NT2/D1 (cell line): ENCODE measurements at regions not wholly inside any gene's neighbourhood (a gene's known extent, or its start where the extent isn't known, plus 50 kb on each side); places are given as distances from the start of the nearest gene placed in this dataset.
"Not testable (repeated sequence)": the region's sequence is repeated elsewhere in the genome, so short reads cannot be mapped to it uniquely, and the experiment has no call there.

ENCODE experiments used
- DNase-seq: peaks from one replicate; pipeline ENCODE4 v3.0.0-alpha.2; 2011; ENCODE audit warnings: low read depth, low spot score
- H3K27me3 ChIP-seq: 2 replicates; pipeline ENCODE4 v1.6.0; 2011; ENCODE audit warnings: mild to moderate bottlenecking; ENCODE audit not compliant: insufficient read length, insufficient read depth
- H3K36me3 ChIP-seq: 2 replicates; pipeline ENCODE4 v1.6.1; 2011; ENCODE audit warnings: mild to moderate bottlenecking, low read length, mixed read lengths; ENCODE audit not compliant: insufficient read depth, insufficient read length
- H3K4me1 ChIP-seq: 2 replicates; pipeline ENCODE4 v1.5.1; 2011; ENCODE audit not compliant: insufficient read depth, insufficient read length
- H3K4me3 ChIP-seq: 2 replicates; pipeline ENCODE4 v1.5.1; 2011; ENCODE audit warnings: low read depth; ENCODE audit not compliant: insufficient read length
- H3K9ac ChIP-seq: 2 replicates; pipeline ENCODE4 v1.6.0; 2011; ENCODE audit warnings: low read depth; ENCODE audit not compliant: insufficient read length
- H3K9me3 ChIP-seq: 2 replicates; pipeline ENCODE4 v1.5.1; 2011; ENCODE audit warnings: mild to moderate bottlenecking, low read length; ENCODE audit not compliant: insufficient read depth
- SUZ12 ChIP-seq: IDR thresholded peaks from 2 replicates; pipeline ENCODE4 v1.6.1; 2011; ENCODE audit not compliant: insufficient read length, insufficient read depth; ENCODE audit errors: extremely low read depth
- YY1 ChIP-seq: IDR thresholded peaks from 2 replicates; pipeline ENCODE4 v1.6.1; 2011; ENCODE audit not compliant: insufficient read length, insufficient read depth
- ZNF274 ChIP-seq: IDR thresholded peaks from 2 replicates; pipeline ENCODE4 v1.6.1; 2011; ENCODE audit warnings: mild to moderate bottlenecking, low read depth, low read length

DNA sequence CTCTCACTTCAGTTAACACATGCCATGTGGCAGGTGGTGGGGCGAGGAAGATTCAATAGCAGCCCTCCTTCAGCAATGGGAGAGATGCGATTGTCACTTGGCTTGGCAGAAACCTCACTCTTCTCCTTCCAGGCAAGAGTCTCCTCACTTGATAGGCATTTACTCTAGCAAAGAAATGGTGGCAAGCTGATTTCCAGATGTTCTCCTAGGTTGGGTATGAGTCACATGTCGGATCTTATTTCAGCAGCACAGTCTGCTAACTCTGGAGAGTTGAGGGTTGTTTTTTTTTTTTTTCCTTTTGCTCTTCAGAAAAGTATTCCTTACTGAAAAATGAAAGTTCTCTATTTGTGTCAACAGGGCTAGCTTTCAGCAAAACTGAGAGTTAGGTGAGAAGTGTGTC lies 119.5 kb upstream of the CHRDL1 start:
- Histone ChIP-seq H3K4me1 (no peaks in the 10 kb centered on the region), H3K4me3 (no peak overlapping the region), H3K27me3 (no peaks in the 10 kb centered on the region), H3K36me3 (no peaks in the 10 kb centered on the region), H3K9ac (no peak overlapping the region), H3K9me3 (no peaks in the 10 kb centered on the region)
- no peak for DNase-seq
- TF ChIP-seq SUZ12 (no peak), YY1 (no peak), ZNF274 (no peak)

DNA sequence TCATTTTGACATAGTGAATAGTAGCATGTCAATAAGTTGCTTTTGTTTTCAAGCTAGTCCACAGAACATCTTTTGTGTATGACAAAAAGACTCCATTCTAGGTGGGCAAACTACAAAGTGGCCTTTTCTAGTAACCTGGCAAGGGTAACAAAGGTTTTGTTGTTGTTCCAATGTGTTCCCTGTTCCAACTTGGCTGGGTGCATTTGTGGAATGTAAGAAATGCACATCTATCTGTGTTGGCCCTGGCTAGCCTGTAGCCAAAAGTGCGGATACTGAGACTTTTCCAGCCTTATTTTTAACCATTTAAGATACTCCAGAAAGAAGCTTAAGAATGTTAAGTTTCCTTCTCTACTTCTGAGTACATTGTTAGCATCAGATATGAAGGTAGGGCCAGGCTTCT lies 118.7 kb upstream of the CHRDL1 start:
- H3K4me3 ChIP-seq = no peak overlapping the region
- H3K4me1 ChIP-seq = no peaks in the 10 kb centered on the region
- no peak for TF ChIP-seq ZNF274
- no peak for TF ChIP-seq SUZ12
- H3K9me3 ChIP-seq = no peaks in the 10 kb centered on the region
- H3K36me3 ChIP-seq = no peaks in the 10 kb centered on the region
- H3K27me3 ChIP-seq = no peaks in the 10 kb centered on the region
- DNase-seq = no peak
- H3K9ac ChIP-seq = no peak overlapping the region

DNA sequence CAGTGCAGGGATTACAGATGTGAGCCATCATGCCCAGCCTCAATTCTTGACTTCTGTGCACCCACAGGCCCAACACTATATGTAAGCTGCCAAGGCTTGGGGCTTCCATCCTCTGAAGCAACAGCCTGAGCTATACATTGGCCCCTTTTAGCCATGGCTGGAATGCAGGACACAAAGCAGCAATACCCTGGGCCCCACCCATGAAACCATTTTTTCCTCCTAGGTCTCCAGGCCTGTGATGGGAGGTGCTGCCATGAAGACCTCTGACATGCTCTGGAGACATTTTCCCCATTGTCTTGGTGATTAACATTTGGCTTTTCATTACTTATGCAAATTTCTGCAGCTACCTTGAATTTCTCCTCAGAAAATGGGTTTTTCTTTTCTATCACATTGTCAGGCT lies 109.1 kb upstream of the CHRDL1 start:
- H3K4me1 ChIP-seq, DNase-seq, H3K36me3 ChIP-seq, H3K4me3 ChIP-seq, H3K9ac ChIP-seq, H3K27me3 ChIP-seq: not testable (repeated sequence)
- peaks cover 14% of the 10 kb centered on the region; the same call in 1 of the 2 replicates for H3K9me3 ChIP-seq

DNA sequence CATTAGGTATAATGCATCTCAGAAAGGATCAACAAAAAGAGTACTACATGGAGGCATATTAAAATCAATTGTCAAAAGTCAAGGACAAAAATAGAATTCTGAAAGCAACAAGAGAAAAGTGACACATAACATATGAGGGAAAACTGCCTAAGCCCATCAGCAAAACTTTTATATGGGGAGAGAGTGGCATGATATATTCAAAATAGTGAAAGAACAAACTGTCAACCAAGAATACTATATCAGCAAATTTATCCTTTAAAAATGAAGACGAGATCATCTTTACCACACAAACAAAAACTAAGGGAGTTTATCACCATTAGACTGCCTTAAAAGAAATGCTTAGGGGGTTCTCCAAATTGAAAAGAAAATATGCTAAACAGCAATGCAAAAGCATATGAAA lies 86.4 kb upstream of the CHRDL1 start:
- no peak for DNase-seq
- no peak for TF ChIP-seq ZNF274
- TF ChIP-seq SUZ12 = no peak
- TF ChIP-seq YY1 = no peak
- no peak overlapping the region for H3K9ac ChIP-seq
- H3K27me3 ChIP-seq = no peaks in the 10 kb centered on the region
- H3K9me3 ChIP-seq = peaks cover 19% of the 10 kb centered on the region; the same call in 1 of the 2 replicates
- no peaks in the 10 kb centered on the region for H3K36me3 ChIP-seq
- no peak overlapping the region for H3K4me3 ChIP-seq
- H3K4me1 ChIP-seq = no peaks in the 10 kb centered on the region

DNA sequence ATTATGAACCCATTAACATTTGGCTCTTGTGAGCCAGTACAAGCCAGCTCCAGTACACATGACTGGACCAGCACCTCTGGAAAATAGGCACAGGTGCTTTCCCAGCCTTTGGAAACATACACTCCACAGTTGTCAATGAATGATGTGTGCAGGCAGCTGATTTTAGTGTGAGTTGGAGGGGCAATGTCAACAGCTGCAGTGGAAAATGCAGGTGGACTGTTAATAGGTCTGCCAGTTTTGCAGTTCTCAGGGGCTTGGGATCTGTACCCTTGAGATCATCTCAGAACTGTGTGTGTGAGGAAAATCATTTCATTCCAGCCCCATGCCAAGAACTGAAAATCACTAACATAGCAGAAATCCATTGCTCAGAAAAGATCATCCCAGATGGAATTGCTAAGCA lies 81.7 kb upstream of the CHRDL1 start:
- H3K4me1 ChIP-seq = no peaks in the 10 kb centered on the region
- H3K36me3 ChIP-seq = no peaks in the 10 kb centered on the region
- no peak for DNase-seq
- H3K4me3 ChIP-seq = no peak overlapping the region
- peaks cover 14% of the 10 kb centered on the region; the same call in 1 of the 2 replicates for H3K9me3 ChIP-seq
- no peak overlapping the region for H3K9ac ChIP-seq
- H3K27me3 ChIP-seq = no peaks in the 10 kb centered on the region
- TF ChIP-seq ZNF274 (no peak), SUZ12 (no peak), YY1 (no peak)

DNA sequence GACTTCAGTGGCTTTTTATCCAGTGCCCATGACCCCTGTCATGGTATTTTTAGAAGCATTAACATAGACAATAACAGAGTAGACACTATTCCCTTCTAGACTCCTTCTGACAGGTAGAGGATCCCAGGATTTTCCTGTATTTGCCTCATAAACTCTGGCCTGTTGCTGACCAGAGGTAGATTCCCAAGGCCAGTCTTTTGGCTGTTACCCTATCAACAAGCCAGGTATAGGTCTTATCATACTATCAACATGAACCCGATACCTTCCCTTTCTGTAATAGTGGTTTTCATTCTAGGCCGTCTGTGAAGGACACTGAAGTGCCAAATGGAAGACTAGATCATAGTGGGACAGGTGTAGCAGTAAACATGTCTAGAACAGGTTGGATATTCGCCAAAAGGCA lies 76.2 kb upstream of the CHRDL1 start:
- Histone ChIP-seq H3K4me1 (no peaks in the 10 kb centered on the region), H3K9ac (no peak overlapping the region), H3K27me3 (no peaks in the 10 kb centered on the region), H3K9me3 (no peaks in the 10 kb centered on the region), H3K4me3 (no peak overlapping the region), H3K36me3 (no peaks in the 10 kb centered on the region)
- TF ChIP-seq ZNF274 = no peak
- TF ChIP-seq SUZ12 = no peak
- TF ChIP-seq YY1 = no peak
- DNase-seq = no peak

DNA sequence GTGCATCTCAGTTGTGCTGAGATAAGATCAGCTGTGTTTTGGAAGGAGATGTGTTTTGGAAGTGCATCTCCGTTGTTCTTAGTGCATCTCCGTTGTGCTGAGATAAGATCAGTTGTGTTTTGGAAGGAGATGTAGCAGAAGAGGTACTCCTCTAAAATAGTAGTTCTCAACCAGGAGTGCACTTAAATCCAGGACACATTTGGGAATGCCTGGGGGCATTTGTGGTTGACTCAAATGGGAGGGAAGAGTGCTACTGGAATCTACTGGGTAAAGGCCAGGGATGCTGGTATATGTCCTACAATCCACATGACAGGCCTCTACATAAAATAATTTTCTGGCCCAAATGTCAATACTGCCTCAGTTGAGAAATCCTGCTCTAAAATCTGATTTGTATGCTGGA lies 70.8 kb upstream of the CHRDL1 start:
- Histone ChIP-seq H3K27me3 (no peaks in the 10 kb centered on the region), H3K36me3 (no peaks in the 10 kb centered on the region), H3K4me3 (no peak overlapping the region), H3K4me1 (no peaks in the 10 kb centered on the region), H3K9me3 (no peaks in the 10 kb centered on the region), H3K9ac (no peak overlapping the region)
- DNase-seq = no peak
- TF ChIP-seq ZNF274 = no peak

DNA sequence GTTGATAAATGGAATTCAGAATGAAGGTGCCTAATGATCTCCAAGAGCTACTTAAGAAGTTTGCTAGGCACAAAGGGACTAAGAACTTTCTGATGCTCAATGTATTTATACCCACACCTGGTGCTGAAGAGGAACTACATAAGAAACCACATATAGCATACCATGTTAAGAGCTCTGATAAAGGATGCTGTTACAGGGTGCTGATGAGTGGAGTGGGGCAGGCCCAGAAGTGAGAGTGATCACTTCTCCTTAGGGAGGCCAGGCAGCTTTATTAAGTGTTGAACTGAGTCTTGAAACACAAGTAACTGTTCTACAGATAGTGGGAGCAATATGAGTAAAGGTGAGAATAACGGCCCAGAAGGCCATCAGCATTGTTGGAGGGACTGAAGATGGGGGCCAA lies 68.3 kb upstream of the CHRDL1 start:
- no peak for DNase-seq
- TF ChIP-seq SUZ12 (no peak), ZNF274 (no peak), YY1 (no peak)
- Histone ChIP-seq H3K36me3 (no peaks in the 10 kb centered on the region), H3K27me3 (no peaks in the 10 kb centered on the region), H3K4me3 (no peak overlapping the region), H3K4me1 (no peaks in the 10 kb centered on the region), H3K9ac (no peak overlapping the region), H3K9me3 (no peaks in the 10 kb centered on the region)
